Esophagus muscularis mucosa (tissue), 4 donors: ENCODE measurements at regions not wholly inside any gene's neighbourhood (a gene's known extent, or its start where the extent isn't known, plus 50 kb on each side); places are given as distances from the start of the nearest gene placed in this dataset.

ENCODE experiments used
- DNase-seq: peaks from one replicate; pipeline ENCODE4 v3.0.0-alpha.2; 2017; ENCODE audit errors: extremely low spot score
- H3K27ac ChIP-seq, 4 donors: fragments of 200-600 bp; sonication (generic); replicated peaks in 1 of 4; 1 replicate in 3 of 4; 2 replicates in 1 of 4; pipeline ENCODE4 v1.5.1; 2016 to 2019; ENCODE audit warnings: mild to moderate bottlenecking in 1 of 4
- H3K27me3 ChIP-seq, 4 donors: fragments of 200-600 bp; sonication (generic); one replicate each; pipeline versions ENCODE4 v1.5.1 to v1.6.0; 2016 to 2019
- H3K36me3 ChIP-seq, 4 donors: fragments of 200-600 bp; sonication (generic); one replicate each; pipeline ENCODE4 v1.5.1; 2016 to 2019
- H3K4me1 ChIP-seq, 4 donors: fragments of 200-600 bp; sonication (generic); one replicate each; pipeline ENCODE4 v1.5.1; 2016 to 2019
- H3K4me3 ChIP-seq, 4 donors: fragments of 200-600 bp; sonication (generic); 1 replicate in 2 of 4; 2 replicates in 2 of 4; pipeline ENCODE4 v1.5.1; 2016 to 2019; ENCODE audit warnings: mild to moderate bottlenecking in 4 of 4, moderate library complexity in 1 of 4
- H3K9me3 ChIP-seq, 4 donors: fragments of 200-600 bp; sonication (generic); 1 replicate in 3 of 4; 2 replicates in 1 of 4; pipeline ENCODE4 v1.5.1; 2016 to 2019
- EP300 ChIP-seq: sonication (generic); formaldehyde crosslinking; IDR thresholded peaks from one replicate; pipeline ENCODE4 v1.6.1; 2017; ENCODE audit warnings: antibody characterized with exemption
- POLR2A ChIP-seq: fragments of 450-650 bp; IDR thresholded peaks from one replicate; pipeline ENCODE4 v1.6.1; 2017; ENCODE audit warnings: antibody characterized with exemption, moderate library complexity, mild to moderate bottlenecking, low read depth
- POLR2AphosphoS5 ChIP-seq, 2 donors: sonication (generic); formaldehyde crosslinking; IDR thresholded peaks; one replicate each; pipeline ENCODE4 v1.6.1; 2017; ENCODE audit warnings: antibody characterized with exemption in 2 of 2
- WGBS: methylation state at CpG from one replicate; pipeline ENCODE4 v1.1.5; 2018; 5-methylcytosine and 5-hydroxymethylcytosine counted together
- intact Hi-C: fragments of 100-400 bp; cut with DNase I; formaldehyde crosslinking; loops from one replicate; pipeline ENCODE4 v1.15.1; 2023
- TF ChIP-seq, protein P1 (sequence below), 3 experiments: fragments of 200-600 bp in 2 of 3; fragments of 450-650 bp in 1 of 3; sonication (generic) in 2 of 3; IDR thresholded peaks; one replicate each; pipeline ENCODE4 v1.5.1; 2017 to 2019; ENCODE audit warnings: antibody characterized with exemption in 3 of 3, mild to moderate bottlenecking in 2 of 3, moderate library complexity in 1 of 3

DNA sequence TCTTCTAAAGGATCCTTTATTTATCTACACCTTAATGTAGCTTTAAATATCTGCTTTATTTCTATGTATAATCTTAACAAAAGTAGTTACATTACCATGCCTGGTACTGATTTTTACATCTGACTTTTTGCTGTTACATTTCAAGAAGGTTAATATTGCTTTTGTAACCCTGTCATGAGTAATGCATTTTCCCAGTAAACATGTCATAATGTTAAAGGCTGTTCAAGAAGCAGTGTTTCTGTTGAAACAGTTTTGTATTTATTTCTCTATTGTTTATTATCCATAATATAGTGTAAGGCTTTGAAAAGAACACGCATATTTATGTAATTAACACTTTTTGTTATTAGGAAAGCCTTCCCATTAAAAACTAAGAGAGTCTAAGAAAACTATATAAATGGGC, 98.5 kb upstream of the SOX2 start:
- Histone ChIP-seq H3K4me1 (peaks cover 0 to 5% (median 0%) of the 10 kb centered on the region in 4 donors), H3K4me3 (no peak overlapping the region), H3K27ac (no peak overlapping the region), H3K27me3 (no peaks in the 10 kb centered on the region), H3K36me3 (no peaks in the 10 kb centered on the region), H3K9me3 (no peaks in the 10 kb centered on the region)
- WGBS = 67% methylated on average over 1 of the region's 1 CpG
- TF ChIP-seq POLR2AphosphoS5 (IDR thresholded peaks at IDR 0.05) = no peak
- TF ChIP-seq EP300 = no peak
- TF ChIP-seq, protein P1, sequence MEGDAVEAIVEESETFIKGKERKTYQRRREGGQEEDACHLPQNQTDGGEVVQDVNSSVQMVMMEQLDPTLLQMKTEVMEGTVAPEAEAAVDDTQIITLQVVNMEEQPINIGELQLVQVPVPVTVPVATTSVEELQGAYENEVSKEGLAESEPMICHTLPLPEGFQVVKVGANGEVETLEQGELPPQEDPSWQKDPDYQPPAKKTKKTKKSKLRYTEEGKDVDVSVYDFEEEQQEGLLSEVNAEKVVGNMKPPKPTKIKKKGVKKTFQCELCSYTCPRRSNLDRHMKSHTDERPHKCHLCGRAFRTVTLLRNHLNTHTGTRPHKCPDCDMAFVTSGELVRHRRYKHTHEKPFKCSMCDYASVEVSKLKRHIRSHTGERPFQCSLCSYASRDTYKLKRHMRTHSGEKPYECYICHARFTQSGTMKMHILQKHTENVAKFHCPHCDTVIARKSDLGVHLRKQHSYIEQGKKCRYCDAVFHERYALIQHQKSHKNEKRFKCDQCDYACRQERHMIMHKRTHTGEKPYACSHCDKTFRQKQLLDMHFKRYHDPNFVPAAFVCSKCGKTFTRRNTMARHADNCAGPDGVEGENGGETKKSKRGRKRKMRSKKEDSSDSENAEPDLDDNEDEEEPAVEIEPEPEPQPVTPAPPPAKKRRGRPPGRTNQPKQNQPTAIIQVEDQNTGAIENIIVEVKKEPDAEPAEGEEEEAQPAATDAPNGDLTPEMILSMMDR (IDR thresholded peaks at IDR 0.05) = no peak
- TF ChIP-seq POLR2A = no peak
- DNase-seq = no peak
- intact Hi-C loops = no loop called here

DNA sequence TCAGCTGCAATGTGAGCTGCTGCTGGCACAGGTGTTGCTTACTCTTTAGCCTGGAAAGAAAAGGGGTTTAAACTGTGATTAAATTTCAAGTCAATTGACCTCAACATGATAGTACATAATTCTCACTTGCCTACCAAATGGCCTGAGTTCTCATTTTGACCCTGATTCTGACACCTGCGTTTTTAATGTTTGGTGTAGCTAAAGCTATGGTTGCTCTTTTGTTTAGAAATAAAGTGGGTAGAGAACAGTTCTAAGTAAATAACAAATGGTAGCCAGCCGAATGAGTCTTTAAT, 100.8 kb upstream of the SOX2 start:
- Histone ChIP-seq H3K36me3 (no peaks in the 10 kb centered on the region), H3K9me3 (no peaks in the 10 kb centered on the region), H3K4me1 (peaks cover 0 to 5% (median 0%) of the 10 kb centered on the region in 4 donors), H3K27ac (no peak overlapping the region), H3K27me3 (no peaks in the 10 kb centered on the region), H3K4me3 (no peak overlapping the region)
- TF ChIP-seq POLR2A (no peak), EP300 (no peak), POLR2AphosphoS5 (IDR thresholded peaks at IDR 0.05) (no peak)
- TF ChIP-seq, protein P1 (IDR thresholded peaks at IDR 0.05) = no peak
- WGBS = 75% methylated on average over 2 of the region's 2 CpGs
- intact Hi-C loops = no loop called here
- DNase-seq = no peak

DNA sequence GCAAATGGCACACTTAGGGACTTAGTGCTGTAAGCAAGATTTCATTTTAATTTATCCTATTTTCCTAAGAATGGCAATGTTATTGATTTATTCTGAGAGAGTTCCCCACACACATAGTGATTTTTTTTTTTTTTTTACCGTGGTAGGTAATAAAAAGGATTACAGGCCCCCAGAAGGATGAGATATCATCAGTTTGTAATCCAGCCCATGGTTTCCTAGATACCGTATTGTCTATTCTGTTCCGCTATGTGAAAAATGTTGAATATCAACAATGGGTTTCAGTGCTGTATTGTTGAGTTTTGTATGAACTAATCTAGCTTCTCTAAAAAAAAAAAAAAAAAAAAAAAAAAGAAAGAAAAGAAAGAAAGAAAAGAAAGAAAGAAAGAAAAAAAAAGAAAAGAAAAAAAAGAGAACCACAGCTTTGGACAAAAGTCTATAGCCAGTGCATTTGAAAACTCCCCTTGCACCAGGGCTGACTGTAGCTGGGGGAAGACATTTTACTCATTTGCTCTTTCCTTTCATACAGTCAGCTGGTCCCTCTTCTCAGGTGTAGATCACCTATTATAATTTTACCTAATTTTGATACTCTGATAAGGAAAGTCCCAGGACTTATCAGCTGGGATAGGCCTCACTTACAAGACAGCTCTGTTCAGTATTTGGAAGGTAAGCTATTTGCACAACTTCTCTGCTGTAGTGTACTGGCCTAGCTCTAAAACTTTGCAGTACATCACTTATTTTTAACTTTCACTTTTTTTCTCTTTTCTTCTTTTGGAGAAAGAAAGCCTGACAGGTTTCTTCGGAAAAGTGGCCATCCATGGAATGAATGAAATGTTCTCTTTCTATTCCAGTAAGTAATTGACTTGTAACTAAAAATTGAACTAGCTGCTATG, 101.4 kb upstream of the SOX2 start:
- intact Hi-C loops = no loop called here
- peaks cover 0 to 5% (median 0%) of the 10 kb centered on the region in 4 donors for H3K4me1 ChIP-seq
- H3K9me3 ChIP-seq = no peaks in the 10 kb centered on the region
- DNase-seq = no peak
- no peak overlapping the region for H3K4me3 ChIP-seq
- 55% methylated on average over 4 of the region's 4 CpGs for WGBS
- no peaks in the 10 kb centered on the region for H3K27me3 ChIP-seq
- no peak for TF ChIP-seq POLR2A
- TF ChIP-seq EP300 = no peak
- TF ChIP-seq, protein P1 (IDR thresholded peaks at IDR 0.05) = no peak
- no peak for TF ChIP-seq POLR2AphosphoS5 (IDR thresholded peaks at IDR 0.05)
- H3K27ac ChIP-seq = no peak overlapping the region
- no peaks in the 10 kb centered on the region for H3K36me3 ChIP-seq

DNA sequence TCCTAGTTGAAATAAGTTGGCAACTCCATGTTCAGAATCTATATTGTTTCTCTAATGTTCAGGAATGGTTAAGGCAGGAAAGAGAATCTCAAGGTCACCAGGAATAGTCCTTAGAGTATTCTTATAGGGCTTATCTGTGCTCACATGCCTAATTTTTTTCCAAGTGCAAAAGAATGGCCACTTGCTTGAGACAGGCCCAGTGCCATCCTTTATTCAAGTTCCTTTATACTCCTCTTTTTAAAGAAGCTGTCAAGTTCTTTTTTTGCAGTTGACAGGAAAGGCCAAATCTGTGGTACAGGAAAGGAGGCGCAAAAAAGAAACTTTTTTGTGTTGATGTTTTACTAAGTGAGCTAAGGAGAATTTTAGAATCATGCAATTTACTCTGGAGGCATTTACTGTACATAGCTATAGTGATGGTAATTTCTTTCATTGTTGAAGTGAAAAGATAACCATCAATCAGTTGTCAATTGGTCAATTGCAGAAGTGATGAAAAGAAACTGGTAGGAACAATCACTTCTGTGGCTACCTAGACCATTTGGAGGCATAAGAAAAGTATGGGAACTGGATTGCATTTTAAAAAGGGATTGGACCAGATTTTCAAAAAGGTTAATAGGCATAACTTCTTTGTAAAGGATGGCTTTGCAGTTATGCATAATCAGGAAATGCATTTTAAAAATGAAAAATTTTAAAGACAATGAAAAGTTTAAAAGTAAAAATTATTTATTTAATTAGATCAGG, 102.5 kb upstream of the SOX2 start:
- TF ChIP-seq POLR2A = no peak
- no peak for TF ChIP-seq EP300
- TF ChIP-seq, protein P1 (IDR thresholded peaks at IDR 0.05) = no peak
- no peak for TF ChIP-seq POLR2AphosphoS5 (IDR thresholded peaks at IDR 0.05)
- DNase-seq = no peak
- no peak overlapping the region for H3K4me3 ChIP-seq

More for the DNA sequence above, 102.5 kb upstream of the SOX2 start:
- intact Hi-C loops = no loop called here
- Histone ChIP-seq H3K27me3 (no peaks in the 10 kb centered on the region), H3K9me3 (no peaks in the 10 kb centered on the region), H3K27ac (no peak overlapping the region), H3K4me1 (peaks cover 0 to 5% (median 0%) of the 10 kb centered on the region in 4 donors), H3K36me3 (no peaks in the 10 kb centered on the region)
- WGBS = 85% methylated on average over 1 of the region's 1 CpG
